ENCODE measurements at regions not wholly inside any gene's neighbourhood (a gene's known extent, or its start where the extent isn't known, plus 50 kb on each side); places are given as distances from the start of the nearest gene placed in this dataset.

GRCh38 chr7:10355816-10356215 is 617.9 kb upstream of the PHF14 start:
- H3K27me3 ChIP-seq (ENCODE audit: low read depth) = no peaks in the 10 kb centered on the region
- H3K9me3 ChIP-seq (replicated peaks) = peaks cover 31% of the 10 kb centered on the region
- H3K4me1 ChIP-seq = no peaks in the 10 kb centered on the region
- TF ChIP-seq, protein P1, sequence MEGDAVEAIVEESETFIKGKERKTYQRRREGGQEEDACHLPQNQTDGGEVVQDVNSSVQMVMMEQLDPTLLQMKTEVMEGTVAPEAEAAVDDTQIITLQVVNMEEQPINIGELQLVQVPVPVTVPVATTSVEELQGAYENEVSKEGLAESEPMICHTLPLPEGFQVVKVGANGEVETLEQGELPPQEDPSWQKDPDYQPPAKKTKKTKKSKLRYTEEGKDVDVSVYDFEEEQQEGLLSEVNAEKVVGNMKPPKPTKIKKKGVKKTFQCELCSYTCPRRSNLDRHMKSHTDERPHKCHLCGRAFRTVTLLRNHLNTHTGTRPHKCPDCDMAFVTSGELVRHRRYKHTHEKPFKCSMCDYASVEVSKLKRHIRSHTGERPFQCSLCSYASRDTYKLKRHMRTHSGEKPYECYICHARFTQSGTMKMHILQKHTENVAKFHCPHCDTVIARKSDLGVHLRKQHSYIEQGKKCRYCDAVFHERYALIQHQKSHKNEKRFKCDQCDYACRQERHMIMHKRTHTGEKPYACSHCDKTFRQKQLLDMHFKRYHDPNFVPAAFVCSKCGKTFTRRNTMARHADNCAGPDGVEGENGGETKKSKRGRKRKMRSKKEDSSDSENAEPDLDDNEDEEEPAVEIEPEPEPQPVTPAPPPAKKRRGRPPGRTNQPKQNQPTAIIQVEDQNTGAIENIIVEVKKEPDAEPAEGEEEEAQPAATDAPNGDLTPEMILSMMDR (IDR thresholded peaks at IDR 0.05; ENCODE audit: borderline replicate concordance) = no peak
- DNase-seq = no peak
- no peak overlapping the region for H3K4me3 ChIP-seq
- H3K27ac ChIP-seq (replicated peaks) = no peak overlapping the region
- intact Hi-C loops (cut with micrococcal nuclease) = no loop called here
- no peaks in the 10 kb centered on the region for H3K36me3 ChIP-seq

DNA sequence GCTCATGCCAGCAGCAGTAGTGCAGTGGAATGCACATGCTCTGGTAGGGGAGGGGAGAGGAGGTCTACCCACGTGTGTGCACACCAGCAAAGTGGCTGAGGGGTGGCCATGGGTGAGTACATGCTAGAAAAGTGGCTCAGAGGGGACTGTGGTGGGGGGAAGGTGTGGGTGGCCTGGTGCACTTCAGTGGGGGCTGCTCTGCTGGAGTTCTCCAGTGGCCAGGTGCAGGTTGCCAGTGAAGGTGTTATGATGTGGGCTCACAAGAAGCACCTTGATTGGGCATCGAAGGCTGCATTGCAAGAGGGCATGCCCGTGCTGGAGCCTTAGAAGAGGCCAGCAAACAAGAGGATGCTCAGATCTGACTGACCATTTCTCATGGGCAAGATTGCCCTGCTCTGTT is 613.6 kb upstream of the PHF14 start:
- H3K9me3 ChIP-seq (replicated peaks) = peaks cover 59% of the 10 kb centered on the region
- H3K4me3 ChIP-seq = no peak overlapping the region
- TF ChIP-seq, protein P1 (IDR thresholded peaks at IDR 0.05; ENCODE audit: borderline replicate concordance) = no peak
- intact Hi-C loops (cut with micrococcal nuclease) = no loop called here
- DNase-seq = no peak
- H3K27ac ChIP-seq (replicated peaks) = no peak overlapping the region
- no peaks in the 10 kb centered on the region for H3K4me1 ChIP-seq
- H3K27me3 ChIP-seq (ENCODE audit: low read depth) = no peaks in the 10 kb centered on the region
- H3K36me3 ChIP-seq = no peaks in the 10 kb centered on the region

DNA sequence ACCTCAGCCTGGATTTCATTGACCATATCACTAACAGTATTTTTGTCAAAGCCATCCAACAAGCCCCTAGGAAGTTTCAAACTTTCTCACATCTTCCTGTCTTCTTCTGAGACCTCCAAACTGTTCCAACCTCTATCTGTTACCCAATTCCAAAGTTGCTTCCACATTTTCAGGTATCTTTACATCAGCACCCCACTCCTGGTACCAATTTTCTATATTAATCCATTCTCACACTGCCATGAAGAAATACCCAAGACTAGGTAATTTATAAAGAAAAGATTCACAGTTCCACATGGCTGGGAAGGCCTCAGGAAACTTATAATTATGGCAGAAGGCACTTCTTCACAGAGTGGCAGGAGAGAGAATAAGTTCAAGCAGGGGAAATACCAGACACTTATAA is 571.9 kb upstream of the PHF14 start:
- Histone ChIP-seq H3K27ac (replicated peaks) (no peak overlapping the region), H3K4me1 (no peaks in the 10 kb centered on the region), H3K9me3 (replicated peaks) (peaks cover 31% of the 10 kb centered on the region), H3K36me3 (no peaks in the 10 kb centered on the region), H3K27me3 (ENCODE audit: low read depth) (no peaks in the 10 kb centered on the region), H3K4me3 (no peak overlapping the region)
- DNase-seq = no peak
- TF ChIP-seq, protein P1 (IDR thresholded peaks at IDR 0.05; ENCODE audit: borderline replicate concordance) = no peak
- intact Hi-C loops (cut with micrococcal nuclease) = no loop called here

GRCh38 chr7:10412422-10413019 is 561.2 kb upstream of the PHF14 start:
- TF ChIP-seq, protein P1 (IDR thresholded peaks at IDR 0.05; ENCODE audit: borderline replicate concordance) = peak; percentile 77
- Histone ChIP-seq H3K27ac (replicated peaks) (no peak overlapping the region), H3K4me3 (no peak overlapping the region), H3K9me3 (replicated peaks) (no peaks in the 10 kb centered on the region), H3K27me3 (ENCODE audit: low read depth) (no peaks in the 10 kb centered on the region), H3K36me3 (no peaks in the 10 kb centered on the region), H3K4me1 (no peaks in the 10 kb centered on the region)
- intact Hi-C loops (cut with micrococcal nuclease) = loop anchor here (5.0 kb wide), 1 partner anchor 390 kb away; no protein-coding TSS in a partner anchor
- no peak for DNase-seq

- intact Hi-C loops (cut with micrococcal nuclease) = no loop called here
- no peaks in the 10 kb centered on the region for H3K36me3 ChIP-seq
- no peaks in the 10 kb centered on the region for H3K9me3 ChIP-seq (replicated peaks)
- no peak overlapping the region for H3K27ac ChIP-seq (replicated peaks)
- peaks cover 9% of the 10 kb centered on the region for H3K27me3 ChIP-seq (ENCODE audit: low read depth)
- no peak for DNase-seq
- TF ChIP-seq, protein P1 (IDR thresholded peaks at IDR 0.05; ENCODE audit: borderline replicate concordance) = no peak
- H3K4me1 ChIP-seq = no peaks in the 10 kb centered on the region
- no peak overlapping the region for H3K4me3 ChIP-seq
Measured at GRCh38 chr7:10418985-10419384, 554.7 kb upstream of the PHF14 start.

Measured in left ventricle myocardium inferior (tissue), 1 donor.